GM23248 (cell line): ENCODE measurements at regions not wholly inside any gene's neighbourhood (a gene's known extent, or its start where the extent isn't known, plus 50 kb on each side); places are given as distances from the start of the nearest gene placed in this dataset.

Experiments
- DNase-seq: peaks from one replicate; pipeline ENCODE4 v3.0.0-alpha.2; 2015
- H2AFZ ChIP-seq: fragments of 200-600 bp; sonication (generic); 2 replicates; pipeline ENCODE4 v1.6.1; 2016; ENCODE audit warnings: antibody characterized with exemption
- H3F3A ChIP-seq: fragments of 200-600 bp; sonication (generic); 2 replicates; pipeline ENCODE4 v1.6.1; 2016; ENCODE audit warnings: mild to moderate bottlenecking, antibody characterized with exemption, mixed run types; ENCODE audit not compliant: insufficient read depth
- H3K27ac ChIP-seq: fragments of 200-600 bp; sonication (generic); 2 replicates; pipeline ENCODE4 v1.5.1; 2016; ENCODE audit warnings: mild to moderate bottlenecking
- H3K27me3 ChIP-seq: fragments of 200-600 bp; sonication (generic); replicated peaks from 2 replicates; pipeline ENCODE4 v1.6.1; 2016; ENCODE audit warnings: mild to moderate bottlenecking; ENCODE audit not compliant: insufficient read depth
- H3K36me3 ChIP-seq: fragments of 200-600 bp; sonication (generic); 2 replicates; pipeline ENCODE4 v1.6.1; 2016; ENCODE audit warnings: low read depth, mild to moderate bottlenecking
- H3K4me1 ChIP-seq: fragments of 200-600 bp; sonication (generic); 2 replicates; pipeline ENCODE4 v1.6.1; 2016; ENCODE audit warnings: mild to moderate bottlenecking; ENCODE audit not compliant: insufficient read depth
- H3K4me2 ChIP-seq: fragments of 200-600 bp; sonication (generic); one replicate; pipeline ENCODE4 v1.6.1; 2016; ENCODE audit warnings: mild to moderate bottlenecking; ENCODE audit not compliant: unreplicated experiment
- H3K4me3 ChIP-seq: fragments of 200-600 bp; sonication (generic); 2 replicates; pipeline ENCODE4 v1.5.1; 2016; ENCODE audit warnings: mild to moderate bottlenecking
- H3K79me2 ChIP-seq: fragments of 200-600 bp; sonication (generic); 2 replicates; pipeline ENCODE4 v1.6.1; 2016; ENCODE audit warnings: mild to moderate bottlenecking; ENCODE audit not compliant: insufficient read depth
- H3K9ac ChIP-seq: fragments of 200-600 bp; sonication (generic); 2 replicates; pipeline ENCODE4 v1.6.1; 2016; ENCODE audit warnings: mild to moderate bottlenecking
- H3K9me2 ChIP-seq: fragments of 200-600 bp; sonication (generic); 2 replicates; pipeline ENCODE4 v1.6.1; 2016; ENCODE audit warnings: mixed run types, mild to moderate bottlenecking, moderate library complexity; ENCODE audit not compliant: insufficient read depth
- H3K9me3 ChIP-seq: fragments of 200-600 bp; sonication (generic); one replicate; pipeline ENCODE4 v1.6.1; 2017; ENCODE audit warnings: low read depth
- H4K20me1 ChIP-seq: fragments of 200-600 bp; sonication (generic); 2 replicates; pipeline ENCODE4 v1.6.0; 2016; ENCODE audit not compliant: insufficient read depth
- EZH2 ChIP-seq: fragments of 200-600 bp; sonication (generic); IDR thresholded peaks from 2 replicates; pipeline ENCODE4 v1.6.1; 2018; ENCODE audit warnings: antibody characterized with exemption, mild to moderate bottlenecking; ENCODE audit not compliant: insufficient read depth, poor library complexity, severe bottlenecking
- EZH2phosphoT487 ChIP-seq: fragments of 200-600 bp; sonication (generic); IDR thresholded peaks from 2 replicates; pipeline ENCODE4 v1.6.1; 2018; ENCODE audit warnings: antibody characterized with exemption, moderate library complexity, mild to moderate bottlenecking, low read depth; ENCODE audit not compliant: insufficient read depth
- WGBS, 2 experiments: methylation state at CpG; one replicate each; pipeline ENCODE4 v1.1.6; 2015 to 2017; ENCODE audit warnings: low lambda C conversion rate in 2 of 2, low coverage in 1 of 2; ENCODE audit errors: missing lambda C conversion rate in 2 of 2; 5-methylcytosine and 5-hydroxymethylcytosine counted together
- in situ Hi-C: fragments of 300-500 bp; cut with MboI; formaldehyde crosslinking; loops from 2 replicates; pipeline ENCODE4 v1.15.0; 2020

- H3K4me2 ChIP-seq, result no peak overlapping the region
- no peaks in the 10 kb centered on the region for H3K79me2 ChIP-seq
- H2AFZ ChIP-seq, result no peak overlapping the region
- H3K27me3 ChIP-seq, result no peaks in the 10 kb centered on the region
- H3K4me1 ChIP-seq, result peaks cover 15% of the 10 kb centered on the region
- H4K20me1 ChIP-seq, result no peaks in the 10 kb centered on the region
- H3F3A ChIP-seq, result no peaks in the 10 kb centered on the region
- in situ Hi-C loops, result no loop called here
- no peak overlapping the region for H3K9ac ChIP-seq
- 11 to 25% methylated on average over 1 of the region's 1 CpG for WGBS, 2 experiments
- no peak overlapping the region for H3K4me3 ChIP-seq
- DNase-seq, result no peak
- H3K9me3 ChIP-seq, result no peaks in the 10 kb centered on the region
- TF ChIP-seq EZH2phosphoT487 (no peak), EZH2 (no peak)
- H3K36me3 ChIP-seq, result no peaks in the 10 kb centered on the region
- no peaks in the 10 kb centered on the region for H3K9me2 ChIP-seq
- no peak overlapping the region for H3K27ac ChIP-seq
Observed at GRCh38 chr6:132070356-132070755, 119.2 kb upstream of the CCN2 start.

- TF ChIP-seq EZH2, result no peak
- no peak for TF ChIP-seq EZH2phosphoT487
- Histone ChIP-seq H3K9me3 (no peaks in the 10 kb centered on the region), H3K4me2 (no peak overlapping the region), H3K27ac (no peak overlapping the region), H3K4me1 (peaks cover 27% of the 10 kb centered on the region), H3F3A (peaks cover 13% of the 10 kb centered on the region), H3K79me2 (no peaks in the 10 kb centered on the region), H2AFZ (no peak overlapping the region), H4K20me1 (no peaks in the 10 kb centered on the region), H3K36me3 (no peaks in the 10 kb centered on the region), H3K4me3 (no peak overlapping the region), H3K27me3 (no peaks in the 10 kb centered on the region), H3K9ac (no peak overlapping the region), H3K9me2 (no peaks in the 10 kb centered on the region)
- 93% methylated on average over 3 of the region's 3 CpGs for WGBS, 2 experiments
- in situ Hi-C loops, result no loop called here
- DNase-seq, result no peak
Observed at GRCh38 chr6:132068766-132069165, 117.6 kb upstream of the CCN2 start.

GRCh38 chr6:132067286-132067685 lies 116.1 kb upstream of the CCN2 start:
- 23 to 26% methylated on average over 4 of the region's 4 CpGs for WGBS, 2 experiments
- peaks cover 28% of the 10 kb centered on the region for H3F3A ChIP-seq
- peak; percentile 57 for DNase-seq
- H3K9me3 ChIP-seq, result no peaks in the 10 kb centered on the region
- peaks cover 29% of the 10 kb centered on the region for H3K4me1 ChIP-seq
- no peaks in the 10 kb centered on the region for H3K79me2 ChIP-seq
- H3K9ac ChIP-seq, result no peak overlapping the region
- no peaks in the 10 kb centered on the region for H3K27me3 ChIP-seq
- H3K36me3 ChIP-seq, result no peaks in the 10 kb centered on the region
- peak overlapping the region; percentile 61 for H2AFZ ChIP-seq
- H4K20me1 ChIP-seq, result no peaks in the 10 kb centered on the region
- no peaks in the 10 kb centered on the region for H3K9me2 ChIP-seq
- H3K27ac ChIP-seq, result peak overlapping the region; percentile 48
- no peak for TF ChIP-seq EZH2
- TF ChIP-seq EZH2phosphoT487, result no peak
- H3K4me2 ChIP-seq, result no peak overlapping the region
- in situ Hi-C loops, result no loop called here
- H3K4me3 ChIP-seq, result no peak overlapping the region

GRCh38 chr6:132065556-132065955 lies 114.4 kb upstream of the CCN2 start:
- Histone ChIP-seq H3K27ac (no peak overlapping the region), H2AFZ (no peak overlapping the region), H3F3A (peaks cover 40% of the 10 kb centered on the region), H4K20me1 (no peaks in the 10 kb centered on the region), H3K9me3 (no peaks in the 10 kb centered on the region), H3K4me1 (peaks cover 45% of the 10 kb centered on the region), H3K27me3 (no peaks in the 10 kb centered on the region), H3K9me2 (no peaks in the 10 kb centered on the region), H3K9ac (no peak overlapping the region), H3K79me2 (no peaks in the 10 kb centered on the region), H3K4me3 (no peak overlapping the region), H3K36me3 (no peaks in the 10 kb centered on the region), H3K4me2 (no peak overlapping the region)
- TF ChIP-seq EZH2phosphoT487 (no peak), EZH2 (no peak)
- no peak for DNase-seq
- in situ Hi-C loops, result no loop called here
- 90 to 95% methylated on average over 2 of the region's 2 CpGs for WGBS, 2 experiments

GRCh38 chr6:132063738-132064137 lies 112.6 kb upstream of the CCN2 start:
- Histone ChIP-seq H3K9me3 (no peaks in the 10 kb centered on the region), H3K9ac (peak overlapping the region; percentile 54), H3K4me1 (peaks cover 56% of the 10 kb centered on the region), H3K79me2 (no peaks in the 10 kb centered on the region), H3K4me2 (peak overlapping the region; percentile 60), H3K27ac (peak overlapping the region; percentile 87), H3K4me3 (no peak overlapping the region), H3F3A (peaks cover 55% of the 10 kb centered on the region), H2AFZ (no peak overlapping the region), H3K9me2 (no peaks in the 10 kb centered on the region), H3K27me3 (no peaks in the 10 kb centered on the region), H4K20me1 (no peaks in the 10 kb centered on the region), H3K36me3 (no peaks in the 10 kb centered on the region)
- in situ Hi-C loops, result no loop called here
- no peak for TF ChIP-seq EZH2
- TF ChIP-seq EZH2phosphoT487, result no peak
- peak; percentile 94 for DNase-seq
- WGBS, 2 experiments, result 5 to 15% methylated on average over 2 of the region's 2 CpGs
